SK-N-MC (cell line): ENCODE measurements at regions not wholly inside any gene's neighbourhood (a gene's known extent, or its start where the extent isn't known, plus 50 kb on each side); places are given as distances from the start of the nearest gene placed in this dataset.

Experiments
- EZH2 ChIP-seq: fragments of 200-600 bp; sonication (generic); IDR thresholded peaks from one replicate; pipeline ENCODE4 v1.6.1; 2017; ENCODE audit warnings: antibody characterized with exemption
- FOXP2 ChIP-seq: optimal IDR thresholded peaks from 2 replicates; pipeline ENCODE3; 2011; ENCODE audit warnings: mild to moderate bottlenecking, moderate library complexity; ENCODE audit not compliant: insufficient read depth; ENCODE audit errors: extremely low read length, control extremely low read depth
- POLR2AphosphoS5 ChIP-seq: IDR thresholded peaks from 2 replicates; pipeline ENCODE4 v1.6.1; 2012; ENCODE audit warnings: mild to moderate bottlenecking, low read depth, low read length, borderline replicate concordance

GRCh38 chr9:104206766-104207165, 112.7 kb downstream of the SMC2 start:
- TF ChIP-seq EZH2 (no peak), POLR2AphosphoS5 (no peak), FOXP2 (no peak)
